GM19240 (cell line): ENCODE measurements at regions not wholly inside any gene's neighbourhood (a gene's known extent, or its start where the extent isn't known, plus 50 kb on each side); places are given as distances from the start of the nearest gene placed in this dataset.

Source experiments
- DNase-seq: peaks from one replicate; pipeline ENCODE4 v3.0.0; 2011; ENCODE audit warnings: low spot score; ENCODE audit not compliant: insufficient read length

DNA sequence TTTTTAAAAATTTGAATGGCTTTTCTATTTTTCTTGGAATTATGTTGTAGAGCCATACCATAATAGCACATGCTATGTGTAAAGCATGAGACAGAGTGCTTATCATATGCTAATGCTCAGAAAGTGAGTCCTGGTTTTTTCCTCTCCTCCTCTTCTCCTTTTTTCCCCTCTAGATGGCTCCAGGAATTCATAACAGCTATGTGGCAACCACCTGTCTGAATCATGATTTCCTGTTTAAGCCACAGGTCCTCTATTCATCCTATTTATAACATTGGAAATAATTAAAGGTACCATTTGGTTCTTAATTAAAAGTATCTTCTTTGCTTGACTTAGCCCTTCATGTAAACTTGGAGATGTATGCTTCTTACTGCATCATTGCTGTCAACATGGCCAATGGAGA is 260.0 kb upstream of the MAP3K7 start:
- no peak for DNase-seq

GRCh38 chr6:90835596-90836212 is 248.8 kb upstream of the MAP3K7 start:
- DNase-seq, result no peak

DNA sequence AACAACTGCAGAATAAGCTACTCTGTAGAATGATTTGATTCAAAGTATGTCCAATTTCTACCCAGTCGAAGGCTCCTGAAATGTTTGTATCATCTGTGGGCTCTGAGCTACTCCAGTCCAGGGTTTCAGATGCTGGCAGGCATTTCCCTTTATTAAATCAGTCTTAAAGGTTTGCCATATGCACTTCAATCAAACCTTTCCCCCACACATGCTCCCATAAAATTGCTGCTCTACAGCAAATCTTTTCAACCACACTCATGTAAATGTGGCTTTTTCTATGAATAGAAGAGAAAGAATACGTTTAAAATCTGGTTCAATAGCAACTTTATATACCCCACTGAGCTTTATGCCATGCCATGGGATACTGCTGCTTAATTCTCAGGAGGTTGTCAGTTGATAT is 242.4 kb upstream of the MAP3K7 start:
- DNase-seq, result no peak

GRCh38 chr6:90820436-90820835 is 233.6 kb upstream of the MAP3K7 start:
- no peak for DNase-seq

DNA sequence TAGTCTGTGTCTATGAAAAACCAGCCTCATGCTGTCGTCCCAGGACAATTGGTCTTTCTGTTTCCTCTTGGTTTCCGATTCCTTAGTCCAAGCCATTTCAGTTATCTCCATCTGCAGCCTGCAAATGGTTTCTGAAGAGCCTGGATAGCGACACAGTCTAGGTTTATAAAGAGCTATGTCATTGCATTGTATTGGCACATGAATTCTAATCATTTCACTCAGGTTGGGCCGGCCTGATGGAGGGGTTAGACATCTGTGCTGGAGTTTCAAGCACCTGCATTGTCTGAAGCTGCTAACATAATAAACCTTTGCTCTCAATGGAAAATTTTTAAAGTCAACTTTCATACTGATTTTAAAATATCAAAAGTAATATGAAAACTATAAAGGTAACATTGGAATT is 232.6 kb upstream of the MAP3K7 start:
- DNase-seq, result no peak

DNA sequence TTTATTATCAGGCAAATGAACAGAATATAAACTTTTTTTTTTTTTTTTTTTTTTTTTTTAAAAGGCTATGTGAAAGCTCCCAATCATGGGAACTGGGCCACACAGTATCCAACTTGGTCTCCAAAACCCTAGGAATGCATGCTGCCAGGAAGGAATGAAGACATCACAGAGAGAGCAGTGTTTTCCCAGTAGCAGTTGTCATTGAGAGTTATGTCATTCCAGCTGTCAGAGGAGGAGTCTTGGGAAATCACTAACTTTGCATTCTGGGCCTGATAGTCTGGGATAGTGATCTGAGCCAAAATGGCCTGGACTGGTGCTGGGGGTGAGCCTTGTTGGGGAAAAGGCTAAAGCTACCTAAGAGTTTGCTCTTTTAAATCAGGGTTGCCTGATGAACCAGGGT is 231.3 kb upstream of the MAP3K7 start:
- DNase-seq, result no peak

GRCh38 chr6:90816764-90817163 is 229.9 kb upstream of the MAP3K7 start:
- no peak for DNase-seq

GRCh38 chr6:90811596-90812226 is 224.8 kb upstream of the MAP3K7 start:
- no peak for DNase-seq

- no peak for DNase-seq
Observed at GRCh38 chr6:90809035-90809434, 222.2 kb upstream of the MAP3K7 start.

- no peak for DNase-seq
Observed at GRCh38 chr6:90807791-90808701, 221.2 kb upstream of the MAP3K7 start.

GRCh38 chr6:90805619-90806155 is 218.8 kb upstream of the MAP3K7 start:
- no peak for DNase-seq

- DNase-seq, result no peak
Observed at GRCh38 chr6:90803956-90804355, 217.1 kb upstream of the MAP3K7 start.

- no peak for DNase-seq
Observed at GRCh38 chr6:90795078-90795477, 208.2 kb upstream of the MAP3K7 start.

- no peak for DNase-seq
Observed at GRCh38 chr6:90793771-90794170, 206.9 kb upstream of the MAP3K7 start.

DNA sequence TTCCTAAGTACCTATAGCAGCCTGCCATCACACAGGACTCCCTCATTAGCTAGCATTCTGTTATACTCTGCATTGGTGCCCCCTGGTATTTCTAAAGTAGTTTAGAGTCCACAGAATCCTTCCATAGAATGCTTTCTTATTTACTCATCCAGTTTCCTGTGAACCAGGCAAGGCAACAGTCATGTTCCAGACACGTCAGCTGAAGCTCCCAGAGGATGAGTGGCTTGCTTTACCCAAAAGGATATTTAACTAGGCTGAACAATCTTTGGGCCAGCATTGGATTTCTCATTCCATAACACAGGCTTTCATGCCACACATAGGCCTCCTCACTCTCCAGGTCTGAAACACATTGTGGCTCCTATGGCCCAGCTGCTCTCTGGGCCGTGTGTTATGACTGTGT is 203.8 kb upstream of the MAP3K7 start:
- DNase-seq, result no peak

GRCh38 chr6:90790058-90790457 is 203.2 kb upstream of the MAP3K7 start:
- DNase-seq, result no peak

- no peak for DNase-seq
Observed at GRCh38 chr6:90788781-90789180, 201.9 kb upstream of the MAP3K7 start.

GRCh38 chr6:90787446-90787845 is 200.6 kb upstream of the MAP3K7 start:
- DNase-seq, result no peak

DNA sequence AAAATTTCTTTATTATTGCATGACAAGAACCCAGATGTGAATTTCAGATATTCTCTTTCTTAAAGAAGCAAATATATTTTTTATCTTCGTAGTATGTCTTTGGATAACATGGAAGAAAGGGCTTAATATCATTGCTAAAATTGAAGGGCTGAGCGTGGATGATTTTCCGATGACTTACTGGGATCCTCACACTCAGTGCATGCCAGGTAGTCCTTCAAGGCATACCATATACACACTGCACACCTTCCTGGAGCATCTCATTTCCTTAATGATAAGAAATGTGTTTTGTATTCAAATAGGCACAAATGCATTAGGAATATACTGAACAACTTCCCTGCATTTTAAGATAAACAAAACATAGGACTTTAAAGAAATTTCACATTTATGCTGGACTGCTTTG is 193.9 kb upstream of the MAP3K7 start:
- no peak for DNase-seq

DNA sequence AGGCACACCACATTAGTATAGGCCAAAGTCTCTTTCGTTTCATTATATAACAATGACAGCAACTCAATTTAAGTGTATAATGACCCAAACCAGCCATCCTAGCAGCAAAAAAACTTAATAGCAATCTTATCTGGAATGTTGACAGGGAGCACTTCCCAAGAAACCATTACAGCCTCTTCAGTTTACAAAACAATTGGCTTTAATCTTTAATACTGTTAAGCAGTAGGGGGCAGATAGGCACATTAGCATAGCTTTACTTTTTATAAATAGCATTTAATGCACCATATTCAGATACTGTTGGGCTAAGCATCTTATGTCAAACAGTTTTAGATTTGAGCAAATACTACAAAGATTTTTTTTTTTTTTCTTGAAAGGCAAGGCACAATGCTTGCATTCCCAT is 193.3 kb upstream of the MAP3K7 start:
- DNase-seq, result no peak

DNA sequence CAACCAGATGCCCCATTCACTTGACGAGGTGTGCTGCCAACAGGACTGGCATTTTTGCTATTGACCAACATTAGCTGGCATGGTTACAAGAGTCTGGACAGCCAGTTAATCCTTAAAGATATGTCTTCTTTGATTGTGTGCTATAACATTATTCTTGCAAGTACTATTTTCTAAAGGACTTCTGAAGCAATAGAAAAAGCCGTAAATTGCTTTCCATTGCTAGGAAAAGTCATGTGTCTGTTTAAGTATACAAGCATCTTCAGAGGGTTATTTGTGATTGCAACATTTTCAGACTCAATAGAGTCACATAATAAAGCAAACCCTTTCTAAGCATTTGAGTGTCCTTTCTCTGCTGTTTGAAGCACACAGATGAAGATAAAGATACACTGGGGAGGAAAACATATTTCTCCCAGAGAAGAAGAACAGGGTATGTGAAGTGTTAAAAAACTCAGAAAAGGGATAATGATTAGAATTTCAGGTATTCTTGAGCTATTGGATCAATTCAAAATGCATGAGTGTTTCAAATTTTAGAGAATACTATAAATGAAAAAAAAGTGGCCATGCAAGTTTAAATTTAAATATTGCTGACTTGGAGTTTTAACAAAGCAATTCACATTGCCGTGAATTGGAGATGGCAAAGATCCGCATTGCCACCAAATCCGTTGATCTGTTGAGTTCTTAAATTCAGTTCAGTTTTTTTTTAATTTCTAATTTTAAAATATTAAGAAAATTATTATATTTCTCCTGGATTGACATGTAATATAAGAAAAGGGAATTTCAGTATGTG is 191.7 kb upstream of the MAP3K7 start:
- DNase-seq, result no peak
